ENCODE measurements at regions not wholly inside any gene's neighbourhood (a gene's known extent, or its start where the extent isn't known, plus 50 kb on each side); places are given as distances from the start of the nearest gene placed in this dataset.

DNA sequence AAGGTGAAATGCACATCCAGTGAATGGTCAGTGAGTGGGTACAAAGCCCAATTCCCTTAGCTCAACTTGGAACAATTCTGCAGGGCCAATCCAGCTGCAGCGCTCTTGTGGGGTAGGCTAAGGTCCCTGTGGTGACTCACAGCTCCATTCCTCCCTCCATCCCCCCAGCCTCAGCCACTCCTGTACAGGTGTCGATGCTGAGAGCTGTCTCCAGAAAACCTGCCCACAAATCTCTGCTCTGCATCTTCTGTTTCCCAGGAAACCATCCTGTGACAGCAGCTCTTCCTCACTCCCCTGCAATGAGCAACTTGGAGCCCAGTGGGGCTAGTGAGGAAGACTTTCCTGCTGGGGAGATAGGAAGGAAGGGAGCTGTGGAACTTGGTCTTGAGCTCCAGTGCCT is 244.7 kb upstream of the GPR26 start:
- no peak for DNase-seq

DNA sequence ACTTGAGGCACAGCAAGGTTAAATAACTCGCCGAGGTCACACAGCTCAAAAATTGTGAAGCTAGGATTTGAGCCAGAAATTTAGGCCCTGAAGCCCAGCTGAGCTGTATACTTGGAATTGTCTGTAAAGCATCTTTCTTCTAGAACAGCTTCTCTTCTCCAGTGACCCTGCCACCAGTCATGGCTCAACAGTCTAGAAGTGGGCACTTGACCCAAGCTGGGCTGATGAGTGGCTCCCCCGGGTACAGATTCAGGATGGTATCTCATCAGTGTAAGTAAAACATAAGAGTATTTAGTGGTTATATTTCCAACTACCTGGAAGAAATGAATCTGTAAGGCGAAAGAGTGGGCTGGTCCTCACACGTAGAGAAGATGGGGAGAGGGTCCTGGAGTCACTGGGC is 243.9 kb upstream of the GPR26 start:
- no peak for DNase-seq

DNA sequence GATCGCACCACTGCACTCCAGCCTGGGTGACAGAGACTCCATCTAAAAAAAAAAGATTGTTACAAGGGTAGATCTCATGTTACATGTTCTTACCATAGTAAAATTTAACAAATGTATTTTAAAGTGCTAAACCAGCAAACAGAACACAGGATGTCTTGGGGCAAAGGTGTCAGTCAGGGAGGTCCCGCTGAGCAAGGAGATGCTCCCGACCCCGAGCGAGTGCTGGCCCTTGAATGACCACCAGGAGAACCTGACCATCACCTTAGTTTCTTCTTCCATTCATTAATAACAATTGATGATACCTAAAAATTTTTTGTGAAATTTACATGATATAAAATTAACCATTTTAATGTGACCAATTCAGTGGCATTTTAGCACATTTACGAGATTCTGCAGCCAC is 241.6 kb upstream of the GPR26 start:
- no peak for DNase-seq

DNA sequence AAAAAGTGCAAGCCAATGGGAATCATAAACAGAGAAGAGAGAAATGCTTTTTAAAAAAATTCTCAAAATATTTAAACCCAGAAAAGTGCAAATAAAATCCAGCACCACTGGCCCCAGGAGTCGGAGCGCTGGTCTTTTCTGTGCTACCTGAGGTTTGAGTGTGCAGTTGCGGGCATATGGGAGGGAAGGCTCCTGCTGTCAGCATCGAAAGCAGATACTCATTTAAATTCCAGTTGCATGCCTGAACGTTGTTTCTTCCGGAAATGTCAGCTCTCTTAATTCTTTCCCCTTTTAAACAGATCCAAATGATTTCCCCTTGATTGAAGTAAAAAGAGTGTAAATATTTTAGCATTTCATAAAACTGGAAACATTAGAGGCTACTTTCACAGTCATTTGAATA is 240.5 kb upstream of the GPR26 start:
- DNase-seq, result no peak

DNA sequence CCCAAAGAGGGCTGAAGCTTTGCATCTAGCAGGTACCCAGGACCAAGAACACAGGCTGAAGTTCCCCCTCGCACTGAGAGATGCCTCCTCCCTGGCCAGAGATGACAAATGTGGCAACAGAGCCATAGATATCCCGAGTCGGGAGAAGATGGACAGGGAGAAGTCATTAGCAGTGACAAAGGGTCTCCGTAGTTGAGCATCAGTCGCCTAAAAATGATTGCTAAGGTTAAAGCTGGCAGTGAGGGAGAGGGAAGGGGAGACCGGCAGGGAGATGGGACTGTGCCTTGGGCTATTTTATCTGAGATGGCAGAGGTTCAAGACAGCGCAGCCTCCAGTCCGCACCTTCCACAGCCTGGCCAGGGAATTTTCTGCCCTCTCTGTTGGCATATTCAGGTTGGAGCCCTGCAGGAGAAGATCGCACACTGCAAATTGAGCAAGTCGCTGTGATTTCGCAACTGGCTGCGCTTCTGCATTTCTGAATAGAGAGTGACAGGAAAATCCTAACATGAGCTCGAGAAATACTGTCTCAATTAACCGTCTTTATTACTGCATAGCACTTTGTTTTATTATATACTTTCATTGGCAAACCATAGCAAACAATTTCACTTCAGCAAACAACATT is 238.9 kb upstream of the GPR26 start:
- no peak for DNase-seq

DNA sequence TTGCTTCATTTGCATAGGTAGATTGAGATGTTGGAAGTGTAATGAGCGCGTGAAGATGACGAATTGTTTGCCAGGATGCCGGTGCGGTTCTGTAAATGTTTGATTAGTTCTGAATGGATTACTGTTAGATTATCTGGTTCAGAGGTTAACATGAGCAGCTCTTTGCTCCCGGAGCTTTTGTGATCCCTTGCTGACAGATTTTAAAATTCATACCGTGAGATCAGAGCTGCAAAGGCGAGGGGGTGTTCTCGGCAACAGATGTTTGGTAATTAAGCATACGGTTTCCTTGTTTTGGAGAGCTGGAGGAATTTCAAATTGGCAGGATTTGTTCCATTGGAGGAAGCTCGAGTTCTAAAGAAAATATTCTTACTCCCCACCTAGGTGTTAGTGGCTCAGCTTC is 237.8 kb upstream of the GPR26 start:
- no peak for DNase-seq

DNA sequence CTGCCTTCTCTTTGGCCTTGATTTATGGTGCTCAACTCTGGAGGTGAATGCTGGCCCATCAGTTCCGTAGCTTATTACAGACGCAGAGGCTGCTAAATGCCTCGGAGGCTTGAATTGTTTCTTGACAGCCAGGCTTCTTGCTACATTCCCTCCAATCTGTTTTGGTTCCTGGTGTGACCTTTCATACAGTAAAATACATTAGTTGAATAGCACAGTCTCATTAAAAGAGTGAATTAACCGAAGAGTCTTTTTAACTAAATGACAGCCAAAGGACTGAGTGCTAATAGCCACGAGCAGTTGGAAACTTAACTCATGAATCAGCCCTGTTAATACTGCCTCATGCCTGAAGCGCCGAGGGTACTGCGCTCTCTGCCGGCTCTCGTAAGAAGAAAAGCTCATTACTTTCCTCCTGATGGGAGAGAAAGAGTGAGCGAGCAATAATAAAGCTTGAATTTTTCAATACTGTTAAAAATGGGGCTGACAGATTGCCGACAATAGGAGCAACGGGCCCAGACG is 236.4 kb upstream of the GPR26 start:
- DNase-seq, result no peak

DNA sequence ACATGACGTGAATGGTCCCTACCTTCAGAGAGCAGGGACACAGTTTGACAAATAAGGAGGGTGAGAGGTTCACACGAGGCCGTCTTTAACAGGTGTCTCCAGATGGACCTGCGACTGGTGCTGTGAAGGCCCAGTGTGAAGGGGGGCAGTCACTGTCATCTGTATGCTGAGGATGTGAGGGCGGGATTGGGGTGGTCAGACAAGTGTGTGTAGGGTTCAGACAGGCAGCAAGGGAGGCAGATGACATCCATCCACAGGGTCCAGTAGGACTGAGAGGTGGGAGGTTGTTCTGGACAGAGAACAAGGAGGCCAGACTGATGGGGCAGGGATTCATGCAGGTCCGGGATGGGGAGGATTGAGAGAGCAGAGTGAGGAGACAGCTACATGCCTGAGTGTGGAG is 232.6 kb upstream of the GPR26 start:
- no peak for DNase-seq

DNA sequence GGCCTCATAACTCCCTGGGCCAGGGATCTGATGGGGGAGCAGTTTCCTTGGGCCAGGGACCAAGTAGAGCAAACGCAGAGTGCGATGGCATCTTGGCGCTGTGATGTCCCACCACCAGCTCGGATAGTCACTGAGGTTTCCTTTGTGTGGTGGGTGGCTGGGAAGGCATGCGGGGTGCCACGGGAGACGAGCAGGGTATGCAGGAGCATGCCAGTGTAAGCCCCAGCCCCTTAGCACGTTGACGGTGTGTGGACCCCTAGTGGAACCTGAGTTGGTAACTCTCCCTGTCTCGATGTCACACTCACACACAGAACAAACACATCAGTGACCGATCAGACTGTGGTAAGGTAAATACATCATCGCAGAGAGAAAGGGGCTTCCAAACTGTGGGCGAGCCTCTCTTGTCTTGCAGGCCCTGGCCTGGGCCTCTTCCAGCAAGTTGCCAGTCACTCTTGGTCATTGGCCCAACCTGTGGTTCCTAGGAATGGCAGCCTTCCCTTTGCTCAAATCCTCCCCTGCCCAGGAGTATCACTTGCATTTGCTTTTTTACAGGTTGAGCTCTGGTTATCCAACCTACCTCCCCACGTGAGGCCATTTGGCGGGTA is 231.6 kb upstream of the GPR26 start:
- DNase-seq, result no peak

DNA sequence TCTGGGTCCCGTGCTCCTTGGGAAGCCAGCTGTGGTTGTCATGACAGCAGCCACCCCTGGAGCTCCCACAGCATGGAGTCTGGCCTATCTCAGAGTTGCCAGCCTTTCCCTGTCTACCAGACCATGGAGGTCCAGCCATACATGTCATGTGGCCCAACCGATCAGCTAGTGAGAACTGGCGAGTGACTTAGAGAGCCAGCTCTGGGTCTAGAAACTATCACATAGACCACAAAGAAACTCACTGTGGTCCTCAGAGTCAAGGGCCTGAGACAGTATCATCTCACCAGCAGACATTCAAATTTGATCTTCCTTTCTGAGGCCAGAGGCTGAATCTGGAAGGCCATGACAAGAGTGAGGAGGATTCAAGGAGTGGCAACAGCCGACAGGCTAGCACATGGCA is 223.3 kb upstream of the GPR26 start:
- no peak for DNase-seq

DNA sequence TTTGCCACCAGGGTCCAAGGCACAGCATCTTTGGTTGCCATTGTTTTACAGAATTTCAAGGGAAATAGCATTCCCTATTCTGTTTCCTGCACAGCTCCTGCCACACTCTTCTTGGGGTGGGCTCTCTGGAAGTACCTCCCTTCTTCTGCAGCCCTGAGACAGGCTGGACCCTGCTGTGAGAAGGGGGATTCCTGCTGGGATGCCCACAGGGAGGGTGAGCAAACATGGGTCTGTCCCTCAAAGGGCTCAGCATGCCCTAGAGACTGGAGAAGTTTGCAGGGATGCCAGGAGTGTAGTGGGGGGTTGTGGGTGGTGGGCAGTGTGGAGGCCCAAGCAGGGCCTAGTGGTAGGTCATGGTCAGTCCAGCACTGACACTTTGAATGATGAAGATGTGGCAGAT is 222.2 kb upstream of the GPR26 start:
- DNase-seq, result no peak

DNA sequence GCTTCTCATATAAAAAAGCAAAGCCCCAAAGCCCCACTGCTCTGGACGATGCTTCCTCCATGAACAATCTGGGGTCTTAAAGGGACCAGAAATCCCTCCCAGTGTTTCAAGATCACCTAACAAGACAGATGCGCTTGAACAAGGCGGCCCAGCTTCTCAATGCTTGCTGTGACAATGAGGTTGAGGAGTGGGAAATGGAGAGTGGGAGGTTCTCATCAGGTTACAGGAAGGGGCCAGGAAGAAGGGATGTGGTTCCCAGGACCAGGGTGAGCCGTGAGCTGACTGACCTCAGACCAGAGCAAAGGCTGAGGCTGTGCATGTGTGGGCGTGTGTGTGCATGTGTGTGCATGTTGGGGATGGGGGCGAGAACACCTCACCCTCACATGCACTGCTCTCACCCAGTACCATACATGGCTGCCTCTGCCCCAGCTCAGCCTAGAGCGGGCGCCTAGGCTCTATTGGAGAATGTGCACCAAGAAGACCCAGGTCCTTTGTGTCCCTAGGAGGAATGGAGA is 220.8 kb upstream of the GPR26 start:
- DNase-seq, result no peak

DNA sequence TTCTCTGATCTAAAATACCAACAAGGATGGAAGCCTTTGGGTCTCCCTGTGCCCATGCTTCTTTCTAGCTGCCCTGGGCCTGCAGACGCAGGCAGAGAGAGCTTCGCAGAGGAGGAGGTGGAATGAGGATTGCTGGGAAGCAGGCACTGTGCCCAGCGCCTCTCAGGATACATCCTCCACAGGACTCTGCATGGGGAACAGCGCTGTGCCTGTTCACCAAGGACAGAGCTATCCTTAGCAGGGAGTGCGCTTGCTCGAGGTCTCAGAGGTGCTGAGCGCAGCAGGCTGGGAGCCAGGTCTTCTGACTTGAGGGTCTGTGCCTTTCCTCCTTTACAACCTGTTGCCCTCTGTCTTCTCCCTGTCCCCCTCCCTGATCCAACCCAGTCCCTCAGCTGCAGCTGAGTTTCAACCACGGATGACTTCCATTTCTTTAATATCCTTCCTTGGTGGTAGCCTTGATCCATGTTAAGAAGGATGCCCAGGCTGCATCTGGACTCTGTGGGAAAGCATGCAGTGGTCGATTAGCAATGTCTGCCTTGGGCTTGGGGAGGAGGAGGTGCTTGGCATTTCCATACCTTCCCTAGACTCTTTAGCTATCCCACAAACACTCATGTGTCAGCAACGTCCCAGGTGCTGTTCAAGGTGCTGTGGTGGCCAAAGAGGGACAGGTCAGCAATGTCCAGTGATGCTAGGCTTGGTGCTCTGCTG is 219.6 kb upstream of the GPR26 start:
- DNase-seq, result no peak

DNA sequence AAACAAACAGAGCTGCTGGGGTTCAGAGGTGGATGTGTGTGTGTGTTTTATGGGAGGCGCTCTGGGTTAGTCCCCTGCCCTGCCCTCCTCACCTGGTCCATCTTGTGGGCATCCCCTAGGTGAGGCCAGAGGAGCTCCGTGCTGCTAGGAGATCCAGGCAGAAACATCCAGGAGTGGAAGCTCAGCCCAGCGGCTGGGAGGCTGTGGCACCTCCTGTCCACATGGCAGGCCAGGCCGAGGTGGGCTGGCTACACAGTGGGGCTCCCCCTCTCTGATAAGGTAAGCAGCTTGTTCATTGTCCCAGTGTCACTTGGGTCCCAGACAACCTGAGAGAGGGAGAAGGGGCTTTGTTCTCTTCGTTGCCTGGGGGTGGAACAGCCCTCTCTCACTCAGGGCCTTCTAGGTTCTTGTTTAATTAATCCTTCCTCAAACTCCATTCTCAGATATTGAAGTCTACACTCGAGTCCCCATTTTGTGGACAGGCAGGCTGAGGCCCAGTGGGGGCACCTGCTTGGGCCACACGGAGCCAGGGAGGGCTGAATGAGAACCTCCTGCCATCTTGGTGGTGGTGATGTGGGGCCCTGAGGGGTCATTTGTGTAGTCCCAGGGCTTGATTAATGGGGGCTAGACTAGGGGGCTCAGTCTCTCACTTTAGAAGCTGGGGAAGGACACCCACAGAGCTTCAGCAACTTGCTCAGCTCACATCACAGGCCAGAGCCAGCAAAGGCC is 216.8 kb upstream of the GPR26 start:
- DNase-seq, result no peak

DNA sequence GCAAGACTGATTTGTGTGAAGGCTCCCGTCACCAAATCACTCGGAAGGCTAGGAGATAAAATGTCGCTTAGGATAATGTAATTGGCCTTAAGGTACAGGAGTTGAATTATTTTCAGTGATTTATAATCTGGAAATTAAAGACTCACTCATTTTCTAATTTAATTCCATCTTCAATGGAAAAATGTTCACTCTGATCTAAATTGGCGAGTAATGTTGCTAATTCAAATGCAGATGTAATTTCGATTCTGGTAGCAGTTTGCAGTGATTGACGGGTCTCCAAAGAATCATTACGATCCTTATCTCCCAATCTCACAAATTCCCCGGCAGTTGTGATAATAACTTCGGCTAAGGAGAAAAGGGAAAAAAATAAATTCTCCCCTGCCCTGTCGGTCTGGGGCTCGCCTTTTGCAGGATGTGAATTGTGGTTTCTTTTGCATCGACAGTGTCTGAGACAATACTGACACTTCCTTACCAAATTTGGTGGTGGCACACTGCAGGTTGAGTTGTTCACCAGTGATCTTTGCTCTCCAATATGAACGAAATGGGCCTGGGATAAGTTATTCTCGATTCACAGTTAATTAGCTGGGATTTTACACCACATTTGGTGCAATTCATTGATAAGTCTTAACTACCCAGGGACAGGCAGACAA is 215.1 kb upstream of the GPR26 start:
- no peak for DNase-seq

DNA sequence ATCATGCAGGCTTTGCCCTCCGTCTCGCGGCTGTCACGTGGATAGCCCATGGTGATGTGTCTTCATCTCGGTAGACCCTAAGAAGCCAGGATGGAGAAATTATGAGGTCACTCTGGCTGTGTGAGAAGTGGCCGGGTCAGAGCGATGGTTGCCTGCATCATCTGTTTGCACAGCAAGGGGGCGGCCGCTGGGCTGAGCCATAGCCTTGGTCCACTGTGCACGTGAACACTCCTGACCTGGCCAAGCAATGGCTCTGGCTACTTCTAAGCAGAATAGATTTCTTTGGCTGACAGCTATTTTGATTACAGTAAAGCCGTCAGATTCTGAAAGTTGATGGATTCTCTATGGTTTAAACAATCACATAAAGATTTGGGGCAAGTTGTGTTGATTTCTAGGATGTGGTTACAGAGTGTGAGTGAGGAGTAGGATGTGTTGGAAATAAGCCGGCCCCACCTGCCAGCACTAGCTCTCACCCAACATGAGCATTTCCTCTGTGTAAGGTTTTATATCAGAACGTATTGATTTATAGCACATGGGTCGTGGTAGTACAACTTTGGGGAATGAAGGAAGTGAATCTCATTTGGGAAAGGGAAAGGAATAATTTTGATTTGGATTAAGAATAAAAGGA is 214.4 kb upstream of the GPR26 start:
- DNase-seq, result no peak

DNA sequence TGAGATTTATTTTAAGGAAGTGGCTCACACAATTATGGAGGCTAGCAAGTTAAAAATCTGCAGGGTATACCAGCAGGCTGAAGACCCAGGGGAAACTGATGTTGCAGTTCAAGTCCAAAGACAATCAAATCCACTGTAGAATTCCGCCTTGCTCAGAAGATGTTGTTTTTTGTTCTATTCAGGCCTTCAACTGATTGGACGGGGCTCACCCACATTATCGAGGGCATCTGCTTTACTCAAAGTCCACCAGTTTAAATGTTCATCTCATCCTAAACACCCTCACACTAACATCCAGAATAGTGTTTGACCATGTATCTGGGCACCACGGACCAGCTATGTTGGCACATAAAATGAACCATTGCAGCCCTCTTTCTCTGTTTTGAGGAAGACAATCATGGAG is 211.2 kb upstream of the GPR26 start:
- DNase-seq, result no peak

DNA sequence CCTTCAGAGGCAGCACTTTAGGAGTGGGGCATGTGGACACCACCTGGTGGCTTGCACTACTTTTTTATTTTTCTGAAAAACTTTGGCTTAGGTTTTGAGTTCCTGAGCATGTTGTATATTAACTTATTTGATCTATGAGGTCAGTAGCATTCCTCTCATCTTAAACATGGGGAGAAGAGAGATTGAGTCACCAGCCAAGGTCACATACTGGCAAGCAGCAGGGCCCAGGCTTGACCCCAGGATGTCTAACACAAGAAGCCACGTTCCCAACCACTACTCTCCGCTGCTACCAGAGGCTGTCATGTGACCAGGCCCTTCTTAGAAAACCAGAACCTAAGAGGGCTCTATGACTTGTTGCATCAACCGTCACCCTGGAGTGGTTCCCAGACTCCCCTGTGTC is 210.3 kb upstream of the GPR26 start:
- DNase-seq, result no peak

DNA sequence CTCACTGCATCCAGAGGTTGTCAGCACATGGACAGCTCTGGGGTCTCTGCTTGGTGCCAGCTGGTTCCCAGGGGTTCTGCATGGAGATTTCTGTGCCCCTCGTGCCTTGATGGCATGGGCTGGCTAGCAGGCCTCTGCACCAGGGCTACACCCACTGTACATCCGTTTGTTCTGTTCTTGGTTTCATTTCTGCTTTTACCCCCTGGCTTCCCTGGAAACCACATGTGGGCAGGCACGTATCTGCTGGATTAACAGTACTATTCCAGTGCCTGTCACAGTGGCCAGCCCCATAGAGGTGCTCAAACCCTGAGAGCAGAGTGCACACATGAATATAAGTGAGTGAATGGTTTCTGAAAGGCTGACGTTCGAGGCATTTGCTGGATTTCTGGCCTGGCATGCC is 207.2 kb upstream of the GPR26 start:
- DNase-seq, result no peak

DNA sequence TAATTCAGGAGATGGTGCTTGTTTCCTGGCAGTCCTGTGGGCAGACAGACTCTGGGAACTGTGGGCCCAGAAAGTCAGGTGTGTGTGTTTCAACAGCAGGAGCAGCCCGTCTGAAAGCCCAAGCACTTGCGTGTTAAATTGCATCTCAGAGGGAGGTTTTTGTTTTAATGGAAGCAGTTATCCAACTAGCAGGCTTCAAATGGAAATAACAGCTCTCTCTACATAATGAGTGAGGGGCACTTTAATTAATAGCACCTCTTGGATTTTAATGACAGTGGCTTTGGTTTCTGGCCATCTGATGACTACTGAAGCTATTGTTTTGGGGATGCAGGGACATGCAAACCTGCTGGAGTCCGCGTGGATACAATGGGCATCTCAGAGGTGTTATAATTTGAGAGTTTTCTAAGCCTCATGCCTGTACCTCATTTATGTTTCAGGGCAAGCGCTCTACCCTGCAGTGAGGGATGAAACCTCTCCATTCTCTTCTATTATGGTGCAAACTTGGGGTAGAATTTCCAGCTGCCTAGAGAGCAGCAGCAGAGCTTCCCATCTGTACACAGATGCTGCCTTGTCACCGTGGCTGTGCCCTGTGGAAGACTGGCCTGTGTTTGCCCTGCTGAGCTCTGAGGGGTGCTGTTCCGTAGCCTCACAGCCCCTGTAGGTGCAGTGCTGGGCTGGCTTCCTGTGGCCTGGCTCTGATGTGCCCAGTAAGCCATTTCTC is 206.6 kb upstream of the GPR26 start:
- no peak for DNase-seq

DNA sequence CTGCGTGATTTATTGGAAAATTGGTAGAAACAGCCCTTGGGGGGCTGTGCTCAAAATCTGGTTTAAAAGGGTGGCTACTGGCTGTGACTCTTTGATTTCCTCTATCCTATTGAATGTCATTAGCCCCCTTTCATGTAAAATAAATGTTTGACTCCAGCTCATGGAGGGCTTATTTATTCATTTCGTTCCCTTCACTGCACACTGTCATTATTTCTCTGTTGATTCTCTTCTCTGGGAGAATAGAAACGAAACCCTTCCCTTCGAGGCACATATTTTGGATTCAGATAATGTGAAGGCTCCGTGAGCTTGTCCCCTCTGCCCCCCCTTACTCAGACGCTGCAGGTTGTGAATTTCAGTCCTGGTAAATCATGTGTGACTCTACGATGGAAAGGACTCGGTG is 203.9 kb upstream of the GPR26 start:
- DNase-seq, result no peak

DNA sequence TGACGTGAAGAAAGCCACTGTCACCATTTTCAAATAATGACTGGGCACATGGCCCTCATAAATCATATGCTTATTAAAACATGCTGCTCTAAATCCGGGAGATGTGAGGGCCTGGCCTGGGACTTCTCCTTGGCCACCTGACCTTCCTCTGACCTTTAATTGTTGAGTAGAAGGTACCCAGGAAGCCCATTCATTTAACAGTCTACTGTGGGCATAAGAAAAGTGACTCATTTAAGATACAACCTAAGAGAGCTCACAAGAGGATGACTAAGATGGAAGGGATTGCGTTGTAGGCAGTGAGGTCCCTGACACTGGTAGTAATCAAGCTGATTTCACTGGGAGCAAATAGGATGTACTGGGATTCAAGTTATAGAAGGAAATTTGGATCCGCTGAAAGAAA is 203.4 kb upstream of the GPR26 start:
- DNase-seq, result no peak

All from stimulated activated naive CD4-positive, alpha-beta T cell (primary cell).